Right atrium auricular region (tissue), 2 donors: ENCODE measurements at regions not wholly inside any gene's neighbourhood (a gene's known extent, or its start where the extent isn't known, plus 50 kb on each side); places are given as distances from the start of the nearest gene placed in this dataset.
"Not testable (repeated sequence)": the region's sequence is repeated elsewhere in the genome, so short reads cannot be mapped to it uniquely, and the experiment has no call there.

Experiments used
- DNase-seq: peaks from one replicate; pipeline ENCODE4 v3.0.0-alpha.2; 2019; ENCODE audit warnings: low spot score
- H3K27ac ChIP-seq, 2 donors: fragments of 200-600 bp; sonication (generic); 1 replicate in 1 of 2; 2 replicates in 1 of 2; pipeline ENCODE4 v1.5.1; 2016 to 2019
- H3K27me3 ChIP-seq, 2 donors: fragments of 200-600 bp; sonication (generic); one replicate each; pipeline versions ENCODE4 v1.5.1 to v1.6.0; 2017 to 2019
- H3K36me3 ChIP-seq: fragments of 200-600 bp; sonication (generic); one replicate; pipeline ENCODE4 v1.5.1; 2016
- H3K4me1 ChIP-seq, 2 donors: fragments of 200-600 bp; sonication (generic); one replicate each; pipeline versions ENCODE4 v1.5.1 to v1.6.0; 2017 to 2019
- H3K4me3 ChIP-seq, 2 donors: fragments of 200-600 bp; sonication (generic); 1 replicate in 1 of 2; 2 replicates in 1 of 2; pipeline ENCODE4 v1.5.1; 2017 to 2019; ENCODE audit warnings: mild to moderate bottlenecking in 1 of 2, moderate library complexity in 1 of 2
- H3K9me3 ChIP-seq, 2 donors: fragments of 200-600 bp; sonication (generic); one replicate each; pipeline ENCODE4 v1.5.1; 2019
- TF ChIP-seq, protein P1 (sequence below), 2 donors: fragments of 200-600 bp; sonication (generic); IDR thresholded peaks; one replicate each; pipeline ENCODE4 v1.5.1; 2019; ENCODE audit warnings: antibody characterized with exemption in 2 of 2

GRCh38 chr11:25456211-25456610 is 875.7 kb upstream of the ANO3 start:
- DNase-seq: no peak
- TF ChIP-seq, protein P1, sequence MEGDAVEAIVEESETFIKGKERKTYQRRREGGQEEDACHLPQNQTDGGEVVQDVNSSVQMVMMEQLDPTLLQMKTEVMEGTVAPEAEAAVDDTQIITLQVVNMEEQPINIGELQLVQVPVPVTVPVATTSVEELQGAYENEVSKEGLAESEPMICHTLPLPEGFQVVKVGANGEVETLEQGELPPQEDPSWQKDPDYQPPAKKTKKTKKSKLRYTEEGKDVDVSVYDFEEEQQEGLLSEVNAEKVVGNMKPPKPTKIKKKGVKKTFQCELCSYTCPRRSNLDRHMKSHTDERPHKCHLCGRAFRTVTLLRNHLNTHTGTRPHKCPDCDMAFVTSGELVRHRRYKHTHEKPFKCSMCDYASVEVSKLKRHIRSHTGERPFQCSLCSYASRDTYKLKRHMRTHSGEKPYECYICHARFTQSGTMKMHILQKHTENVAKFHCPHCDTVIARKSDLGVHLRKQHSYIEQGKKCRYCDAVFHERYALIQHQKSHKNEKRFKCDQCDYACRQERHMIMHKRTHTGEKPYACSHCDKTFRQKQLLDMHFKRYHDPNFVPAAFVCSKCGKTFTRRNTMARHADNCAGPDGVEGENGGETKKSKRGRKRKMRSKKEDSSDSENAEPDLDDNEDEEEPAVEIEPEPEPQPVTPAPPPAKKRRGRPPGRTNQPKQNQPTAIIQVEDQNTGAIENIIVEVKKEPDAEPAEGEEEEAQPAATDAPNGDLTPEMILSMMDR (IDR thresholded peaks at IDR 0.05): no peak
- no peak overlapping the region for H3K27ac ChIP-seq
- no peaks in the 10 kb centered on the region for H3K9me3 ChIP-seq
- no peaks in the 10 kb centered on the region for H3K4me1 ChIP-seq
- no peaks in the 10 kb centered on the region for H3K27me3 ChIP-seq
- no peak overlapping the region for H3K4me3 ChIP-seq
- no peaks in the 10 kb centered on the region for H3K36me3 ChIP-seq

DNA sequence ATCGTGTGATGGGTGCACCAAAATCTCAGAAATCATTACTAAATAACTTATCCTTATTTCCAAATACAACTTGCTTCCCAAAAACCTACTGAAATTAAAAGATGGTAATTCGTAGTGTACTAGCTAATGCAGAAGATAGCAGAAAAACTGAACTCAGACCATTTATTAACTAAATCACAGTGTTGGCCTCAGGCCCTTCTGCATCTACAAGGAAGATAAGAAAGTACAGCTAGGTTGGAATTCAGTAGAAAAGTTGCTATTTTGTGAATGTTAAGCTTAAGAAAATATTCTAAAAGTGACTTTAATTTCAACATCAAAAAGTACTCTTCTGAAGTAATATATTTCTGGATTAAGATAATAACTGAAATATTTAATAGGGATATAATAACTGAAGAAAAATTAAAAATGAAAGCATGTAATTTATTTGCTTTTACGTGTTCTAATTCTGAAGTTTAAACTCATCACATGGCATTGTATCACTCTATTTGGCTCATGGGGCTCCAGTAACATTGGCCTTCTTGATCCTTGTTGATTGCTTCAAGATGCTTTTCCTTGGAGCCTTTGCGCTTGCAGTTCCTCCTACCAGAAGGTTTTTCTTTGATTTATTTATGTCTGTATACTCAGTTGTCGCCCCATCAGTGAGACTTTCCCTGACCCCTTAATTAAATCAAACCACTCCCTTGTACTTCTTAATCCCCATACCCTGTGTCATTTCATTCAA is 847.9 kb upstream of the ANO3 start:
- Histone ChIP-seq H3K9me3 (no peaks in the 10 kb centered on the region), H3K4me1 (no peaks in the 10 kb centered on the region), H3K27ac (no peak overlapping the region), H3K36me3 (no peaks in the 10 kb centered on the region), H3K4me3 (no peak overlapping the region), H3K27me3 (no peaks in the 10 kb centered on the region)
- TF ChIP-seq, protein P1 (IDR thresholded peaks at IDR 0.05): no peak
- DNase-seq: no peak

GRCh38 chr11:25485315-25485714 is 846.6 kb upstream of the ANO3 start:
- no peaks in the 10 kb centered on the region for H3K9me3 ChIP-seq
- H3K36me3 ChIP-seq: no peaks in the 10 kb centered on the region
- H3K27ac ChIP-seq: no peak overlapping the region

DNA sequence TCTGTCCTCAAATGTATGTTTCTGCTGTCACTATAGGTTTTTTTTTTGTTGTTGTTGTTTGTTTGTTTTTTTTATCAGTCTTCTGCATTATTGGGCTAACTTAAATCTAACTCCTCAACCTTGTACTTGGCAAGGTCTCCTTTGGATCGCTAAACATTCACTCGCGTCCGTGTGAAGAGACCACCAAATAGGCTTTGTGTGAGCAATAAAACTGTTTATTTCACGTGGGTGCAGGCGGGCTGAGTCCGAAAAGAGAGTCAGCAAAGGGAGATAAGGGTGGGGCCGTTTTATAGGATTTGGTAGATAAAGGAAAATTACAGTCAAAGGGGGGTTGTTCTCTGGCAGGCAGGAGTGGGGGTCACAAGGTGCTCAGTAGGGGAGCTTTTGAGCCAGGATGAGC is 845.6 kb upstream of the ANO3 start:
- not testable (repeated sequence) for DNase-seq, H3K4me1 ChIP-seq, H3K27me3 ChIP-seq, H3K27ac ChIP-seq, H3K9me3 ChIP-seq, H3K4me3 ChIP-seq, H3K36me3 ChIP-seq

More at GRCh38 chr11:25485315-25485714, 846.6 kb upstream of the ANO3 start:
- Histone ChIP-seq H3K4me1 (no peaks in the 10 kb centered on the region), H3K27me3 (no peaks in the 10 kb centered on the region), H3K4me3 (no peak overlapping the region)
- DNase-seq: no peak
- TF ChIP-seq, protein P1 (IDR thresholded peaks at IDR 0.05): no peak

- H3K4me3 ChIP-seq: not testable (repeated sequence)
Measured at GRCh38 chr11:25488176-25488575, 843.8 kb upstream of the ANO3 start.

GRCh38 chr11:25501426-25501825 is 830.5 kb upstream of the ANO3 start:
- H3K4me3 ChIP-seq, H3K9me3 ChIP-seq: not testable (repeated sequence)

More at GRCh38 chr11:25488176-25488575, 843.8 kb upstream of the ANO3 start:
- H3K27ac ChIP-seq, H3K9me3 ChIP-seq, H3K27me3 ChIP-seq, H3K36me3 ChIP-seq, H3K4me1 ChIP-seq, DNase-seq: not testable (repeated sequence)

GRCh38 chr11:25515576-25515975 is 816.4 kb upstream of the ANO3 start:
- no peak overlapping the region for H3K27ac ChIP-seq
- no peak overlapping the region for H3K4me3 ChIP-seq
- no peaks in the 10 kb centered on the region for H3K4me1 ChIP-seq
- TF ChIP-seq, protein P1 (IDR thresholded peaks at IDR 0.05): no peak
- H3K9me3 ChIP-seq: peaks cover 0 to 8% of the 10 kb centered on the region in 2 donors
- DNase-seq: no peak
- no peaks in the 10 kb centered on the region for H3K27me3 ChIP-seq
- no peaks in the 10 kb centered on the region for H3K36me3 ChIP-seq

More at GRCh38 chr11:25501426-25501825, 830.5 kb upstream of the ANO3 start:
- not testable (repeated sequence) for DNase-seq, H3K27ac ChIP-seq, H3K4me1 ChIP-seq, H3K36me3 ChIP-seq, H3K27me3 ChIP-seq
